ENCODE measurements at regions not wholly inside any gene's neighbourhood (a gene's known extent, or its start where the extent isn't known, plus 50 kb on each side); places are given as distances from the start of the nearest gene placed in this dataset.
"Not testable (repeated sequence)": the region's sequence is repeated elsewhere in the genome, so short reads cannot be mapped to it uniquely, and the experiment has no call there.

DNA sequence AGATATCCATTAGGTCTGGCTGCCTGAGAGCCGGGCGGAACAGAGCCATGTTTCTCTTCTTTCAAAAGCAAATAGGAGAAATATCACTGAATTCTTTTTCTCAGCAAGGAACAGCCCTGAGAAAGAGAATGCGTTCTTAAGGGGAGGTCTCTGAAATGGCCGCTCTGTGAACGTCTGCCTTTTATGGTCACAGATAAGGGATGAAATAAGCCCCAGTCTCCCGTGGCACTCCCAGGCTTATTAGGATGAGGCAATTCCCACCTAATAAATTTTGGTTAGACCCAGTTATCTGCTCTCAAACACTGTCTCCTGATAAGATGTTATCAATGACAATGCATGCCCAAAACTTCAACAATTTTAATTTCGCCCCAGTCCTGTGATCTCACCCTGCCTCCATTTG lies 133.4 kb upstream of the KCNJ18 start:
- DNase-seq, result not testable (repeated sequence)

DNA sequence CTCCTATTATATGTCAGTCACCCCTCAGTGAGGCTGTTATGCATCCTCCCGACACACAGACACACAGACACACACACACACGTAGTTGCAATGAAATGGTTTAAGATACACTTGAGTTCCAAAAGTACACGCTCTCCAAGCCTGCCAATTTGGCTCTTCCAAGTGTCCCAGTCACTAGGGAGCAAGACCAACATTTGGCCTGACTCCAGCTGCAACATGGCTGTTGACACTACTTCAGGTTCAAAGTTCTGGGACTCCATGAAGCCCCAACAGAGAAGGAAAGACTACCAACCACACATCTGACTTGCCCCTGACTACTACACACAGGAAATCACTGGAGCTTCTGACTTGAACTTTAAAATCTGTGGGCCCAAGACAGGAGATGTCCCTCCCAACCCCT lies 128.1 kb upstream of the KCNJ18 start:
- DNase-seq, result no peak

DNA sequence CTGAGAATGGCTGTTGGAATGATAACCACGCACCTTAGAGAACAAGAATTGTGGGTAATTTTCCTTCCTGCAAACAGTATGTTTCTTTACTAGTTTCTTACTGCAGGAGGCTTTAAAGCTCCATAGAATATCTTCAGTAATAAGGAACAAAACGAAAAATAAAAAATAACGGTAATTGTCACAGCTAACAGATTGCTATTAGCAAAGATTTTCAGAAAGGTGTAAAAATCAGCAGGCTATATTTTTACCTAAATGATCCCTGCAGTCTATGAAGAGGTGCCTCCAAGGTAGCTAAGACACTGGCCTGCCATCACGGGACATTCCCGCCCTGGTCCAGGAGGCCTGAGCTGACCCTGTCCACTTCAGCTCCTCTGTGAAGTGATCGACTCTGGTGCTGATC lies 127.6 kb upstream of the KCNJ18 start:
- DNase-seq, result not testable (repeated sequence)

DNA sequence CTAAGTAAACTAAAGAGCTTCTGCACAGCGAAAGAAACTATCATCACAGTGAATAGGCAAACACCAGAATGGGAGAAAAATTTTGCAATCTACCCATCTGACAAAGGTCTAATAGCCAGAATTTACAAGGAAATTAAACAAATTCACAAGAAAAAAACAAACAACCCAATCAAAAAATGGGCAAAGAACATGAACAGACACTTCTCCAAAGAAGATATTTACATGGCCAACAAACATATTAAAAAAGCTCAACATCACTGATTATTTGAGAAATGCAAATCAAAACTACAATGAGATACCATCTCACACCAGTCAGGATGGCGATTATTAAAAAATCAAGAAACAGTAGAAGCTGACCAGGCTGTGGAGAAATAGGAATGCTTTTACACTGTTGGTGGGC lies 121.9 kb upstream of the KCNJ18 start:
- not testable (repeated sequence) for DNase-seq

DNA sequence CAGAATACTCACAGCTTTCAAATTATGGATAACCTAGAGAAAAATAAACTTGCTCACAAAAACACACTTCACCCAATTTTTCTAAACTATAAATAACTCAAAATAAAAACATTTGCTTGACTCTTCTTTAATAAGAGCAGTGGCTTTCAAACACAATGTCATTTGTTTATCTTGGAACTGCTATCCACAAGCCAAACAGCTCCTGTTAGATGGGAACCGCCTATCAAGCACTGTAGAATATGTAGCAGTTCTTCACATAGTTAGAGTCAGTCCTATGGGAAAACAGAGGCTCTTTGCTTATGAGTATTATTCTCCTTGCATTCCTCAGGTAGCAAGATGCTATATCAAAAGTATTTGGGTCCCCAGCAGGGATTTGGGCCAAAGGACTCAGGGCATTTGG lies 120.2 kb upstream of the KCNJ18 start:
- DNase-seq, result not testable (repeated sequence)

DNA sequence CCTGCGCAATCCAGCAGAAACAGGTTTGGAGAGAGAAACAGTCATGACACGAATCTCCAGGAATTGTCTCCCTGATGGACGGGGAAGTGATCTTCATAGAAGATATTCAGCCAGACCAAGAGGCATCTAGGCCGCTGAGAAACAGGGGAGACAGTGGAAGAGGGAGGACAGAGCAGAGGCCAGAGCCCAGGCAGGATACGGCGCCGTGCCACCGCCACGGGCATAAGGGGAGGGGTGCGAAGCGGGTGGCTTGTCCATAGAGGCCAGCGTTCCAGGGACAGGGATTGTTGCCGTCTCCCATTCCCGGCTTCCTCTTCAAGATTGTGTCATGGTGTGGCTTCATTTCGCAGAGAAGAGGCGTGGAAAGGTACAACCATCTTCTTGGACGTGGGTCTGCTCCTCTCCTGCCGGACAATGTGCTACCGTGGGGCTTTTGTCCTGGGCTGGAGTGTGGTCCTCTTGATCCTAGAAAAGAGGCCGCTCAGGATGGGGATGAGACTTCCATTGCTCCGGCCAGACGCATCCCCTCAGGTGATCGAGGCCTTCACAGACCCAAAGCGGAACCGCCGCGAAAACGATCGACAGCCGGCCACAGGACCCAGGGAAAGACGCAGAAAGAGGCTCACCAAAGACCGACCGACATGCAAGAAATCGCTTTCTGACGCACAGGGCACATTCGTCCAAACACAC lies 118.9 kb upstream of the KCNJ18 start:
- not testable (repeated sequence) for DNase-seq

DNA sequence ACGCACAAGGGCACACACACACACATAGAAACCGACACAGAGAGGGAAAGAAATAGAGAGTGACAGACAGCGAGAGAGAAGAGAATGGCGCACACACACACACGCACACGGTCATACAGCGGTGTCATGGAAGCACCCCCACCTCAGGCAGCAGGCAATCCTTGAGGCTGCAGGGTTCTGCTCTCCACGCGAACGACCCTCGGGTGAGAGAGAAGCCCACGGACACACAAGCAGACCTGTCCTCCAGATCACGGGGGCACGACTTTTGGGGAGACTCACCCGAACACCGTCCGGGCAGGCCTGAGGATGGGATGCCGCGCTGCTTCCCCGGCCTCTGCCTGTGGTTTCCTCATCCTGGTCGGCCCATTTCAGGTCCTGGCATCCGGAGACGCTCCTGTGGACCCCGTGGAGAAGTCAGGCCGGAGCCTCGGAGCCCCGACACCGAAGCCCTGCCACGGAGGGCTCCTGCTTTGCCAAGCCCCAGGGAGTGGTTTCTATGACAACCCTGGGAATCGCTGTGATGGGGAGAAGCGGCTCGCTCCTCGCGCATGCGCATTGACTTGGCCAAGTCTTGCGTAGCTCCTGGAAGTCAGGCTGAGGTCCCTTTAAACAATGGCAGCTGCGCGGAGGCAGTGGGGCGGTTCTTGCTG lies 118.2 kb upstream of the KCNJ18 start:
- DNase-seq, result peak; percentile 54

DNA sequence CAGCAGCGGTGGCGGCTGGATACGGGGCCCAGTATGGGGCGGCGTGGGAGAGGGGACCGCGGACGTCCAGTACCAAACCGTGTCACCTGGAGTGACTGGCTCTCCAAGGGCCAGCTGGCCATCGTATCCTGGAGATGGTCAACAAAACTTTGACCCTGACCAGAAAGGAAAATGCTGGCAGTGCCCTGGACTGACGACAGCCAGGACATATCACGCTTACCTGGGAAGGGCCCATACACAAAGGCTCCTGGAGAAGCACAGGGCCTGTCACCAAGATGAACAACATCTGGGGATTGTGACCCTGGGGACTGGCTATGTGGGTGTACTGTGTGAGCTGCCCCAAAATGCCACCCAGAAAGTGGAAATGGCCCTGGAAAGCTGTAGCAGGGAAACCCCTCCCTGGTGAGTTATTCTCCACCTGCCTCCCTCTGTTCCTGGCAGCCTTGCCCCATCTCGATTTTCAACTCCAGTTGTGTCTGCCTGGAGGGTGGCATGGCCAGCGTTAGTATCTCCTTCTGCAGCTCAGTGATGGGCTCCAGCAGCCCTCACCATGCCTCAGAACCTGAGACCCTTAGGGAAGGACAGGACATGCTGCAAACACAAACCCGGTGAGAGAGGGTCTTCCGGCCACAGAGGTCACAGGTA lies 117.6 kb upstream of the KCNJ18 start:
- not testable (repeated sequence) for DNase-seq

DNA sequence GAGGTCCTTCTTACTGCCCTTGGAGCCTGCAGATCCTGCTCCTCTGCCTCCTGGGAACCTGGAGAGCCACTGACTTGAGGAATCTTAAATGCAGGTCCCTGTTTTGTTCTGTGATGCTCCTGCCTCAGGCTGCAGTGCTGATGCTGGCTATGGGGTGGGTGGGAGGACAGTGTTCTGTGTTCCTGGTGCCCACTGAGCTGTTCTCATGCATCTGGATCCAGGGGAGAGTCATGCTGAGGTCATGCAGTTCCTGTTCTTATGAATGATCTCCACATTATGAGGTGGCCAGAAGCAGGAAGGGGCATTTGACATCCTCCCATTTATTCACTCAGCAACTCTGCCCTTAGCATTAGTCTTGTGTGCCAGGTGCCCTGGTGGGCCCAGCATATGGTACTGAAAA lies 113.5 kb upstream of the KCNJ18 start:
- not testable (repeated sequence) for DNase-seq

DNA sequence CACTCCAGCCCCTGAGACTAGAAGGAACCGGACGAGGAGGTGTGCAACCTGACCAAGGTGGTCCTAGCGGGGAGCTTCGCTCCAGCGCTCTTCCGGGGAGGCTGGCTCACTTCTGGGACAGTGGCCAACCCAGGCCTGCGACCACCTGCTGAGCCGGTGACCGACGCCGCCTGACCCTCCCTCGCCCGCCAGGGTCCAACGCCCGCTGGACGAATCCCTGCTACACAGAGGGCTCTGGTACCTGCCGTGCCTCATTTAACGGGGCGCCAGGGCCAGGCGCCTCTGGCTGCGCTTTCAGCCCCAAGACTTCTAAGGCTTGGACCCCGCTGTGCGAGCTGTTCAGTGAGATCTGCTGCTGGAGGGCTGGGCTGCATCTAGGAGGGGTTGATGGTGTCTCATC lies 99.5 kb upstream of the KCNJ18 start:
- DNase-seq, result no peak

DNA sequence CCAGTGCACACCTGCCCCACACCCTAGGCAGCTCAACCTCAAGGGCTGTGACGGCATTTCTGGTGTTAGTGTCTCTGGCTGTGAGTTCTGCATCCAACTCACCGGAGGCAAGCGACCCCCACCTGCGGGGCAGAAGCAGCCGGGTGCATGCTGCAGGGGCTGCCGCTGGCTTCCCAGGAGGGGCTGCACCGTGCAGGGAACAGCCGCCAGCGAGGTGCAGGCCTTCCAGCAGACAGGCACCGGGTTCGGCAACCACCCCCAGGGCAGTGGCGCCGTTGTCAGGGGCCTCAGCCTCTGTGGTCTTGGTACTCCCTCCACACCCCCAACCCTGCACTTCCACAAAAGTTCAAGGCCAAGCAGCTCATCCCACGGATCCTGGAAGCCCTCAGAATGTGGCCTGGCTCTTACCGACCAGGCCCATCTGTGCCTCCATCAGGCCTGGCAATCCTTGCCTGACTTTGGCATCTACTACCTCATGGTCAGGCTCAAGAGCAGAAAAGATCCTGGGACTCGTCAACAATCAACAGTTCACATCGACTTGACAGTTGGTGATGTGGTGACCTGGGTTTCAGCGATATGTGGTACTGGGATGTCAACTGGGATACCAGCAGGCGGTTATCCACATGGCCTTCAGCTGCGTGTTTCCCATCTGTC lies 98.7 kb upstream of the KCNJ18 start:
- not testable (repeated sequence) for DNase-seq

DNA sequence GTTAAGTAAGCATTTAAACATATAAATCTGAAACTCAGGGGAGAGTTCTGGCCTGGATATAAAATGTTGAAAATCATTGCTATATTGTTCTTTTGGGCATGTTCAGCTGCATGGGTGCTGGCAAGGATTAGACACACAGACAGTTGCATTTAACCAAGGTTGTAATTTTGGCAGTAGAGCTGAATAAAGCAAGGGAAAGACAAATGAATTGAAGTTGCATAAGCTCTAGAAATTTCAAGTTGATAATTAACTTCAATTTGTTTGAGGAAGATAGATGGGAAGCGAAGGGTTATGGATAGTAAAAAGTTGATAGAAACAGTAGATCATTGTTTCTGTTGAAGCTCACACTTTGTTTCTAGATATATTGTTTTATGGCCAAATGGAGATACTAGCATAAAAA lies 97.2 kb upstream of the KCNJ18 start:
- DNase-seq, result no peak

DNA sequence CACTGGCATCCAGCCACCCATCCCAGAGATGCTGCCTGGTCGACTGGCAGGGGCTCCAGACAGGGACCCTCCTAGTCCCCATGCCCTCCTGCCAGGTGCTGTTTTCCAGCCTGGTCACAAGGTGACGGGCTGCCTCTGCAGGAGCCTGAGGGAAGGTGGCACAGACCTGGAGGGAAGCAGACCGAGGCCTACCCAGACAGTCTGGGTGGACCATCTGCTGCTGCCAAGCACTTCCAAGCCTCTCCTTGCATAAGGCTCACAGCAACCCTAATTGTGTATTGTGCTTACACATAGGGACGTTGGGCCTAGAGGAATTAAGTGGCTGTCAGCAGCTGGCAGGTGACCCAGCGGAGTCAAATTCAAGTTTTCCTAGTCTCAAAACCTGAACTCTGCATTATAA lies 90.1 kb upstream of the KCNJ18 start:
- DNase-seq, result no peak

DNA sequence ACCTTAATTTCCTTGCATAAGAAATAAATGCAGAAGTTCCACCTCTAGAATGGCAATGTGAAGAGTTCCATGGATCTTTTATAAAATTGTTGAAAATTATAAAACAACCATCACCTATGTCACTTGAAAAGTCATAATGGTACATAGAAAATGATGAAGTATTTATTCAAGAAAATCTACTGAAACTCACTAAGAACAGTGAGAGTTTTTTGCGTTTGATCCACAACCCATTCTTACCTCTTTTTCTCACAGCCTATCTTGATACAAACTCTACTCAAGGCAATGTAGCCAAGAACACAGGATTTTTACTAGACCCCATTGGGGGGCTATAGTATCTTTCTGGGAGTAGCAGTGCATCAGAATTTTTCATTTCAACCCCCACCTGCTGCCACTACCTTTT lies 89.0 kb upstream of the KCNJ18 start:
- DNase-seq, result not testable (repeated sequence)

DNA sequence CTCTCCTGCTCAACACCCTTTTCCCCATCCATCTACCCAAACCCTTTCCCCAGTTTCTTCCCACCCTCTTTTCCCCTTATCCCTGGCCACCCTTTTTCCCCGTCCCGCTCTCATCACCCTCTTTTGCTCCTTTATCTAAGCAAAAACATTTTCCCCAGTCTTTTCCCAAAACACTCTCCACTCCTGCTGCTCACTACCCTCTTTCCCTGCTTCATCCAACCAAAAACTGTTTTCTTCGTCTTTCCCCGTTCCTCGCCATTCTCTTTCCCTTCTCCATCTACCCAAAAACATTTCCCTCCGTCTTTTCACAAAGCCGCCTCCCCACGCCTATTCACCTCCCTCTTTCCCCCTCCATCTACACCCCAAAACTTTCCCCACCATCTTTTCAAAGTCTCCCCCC lies 80.9 kb upstream of the KCNJ18 start:
- not testable (repeated sequence) for DNase-seq

DNA sequence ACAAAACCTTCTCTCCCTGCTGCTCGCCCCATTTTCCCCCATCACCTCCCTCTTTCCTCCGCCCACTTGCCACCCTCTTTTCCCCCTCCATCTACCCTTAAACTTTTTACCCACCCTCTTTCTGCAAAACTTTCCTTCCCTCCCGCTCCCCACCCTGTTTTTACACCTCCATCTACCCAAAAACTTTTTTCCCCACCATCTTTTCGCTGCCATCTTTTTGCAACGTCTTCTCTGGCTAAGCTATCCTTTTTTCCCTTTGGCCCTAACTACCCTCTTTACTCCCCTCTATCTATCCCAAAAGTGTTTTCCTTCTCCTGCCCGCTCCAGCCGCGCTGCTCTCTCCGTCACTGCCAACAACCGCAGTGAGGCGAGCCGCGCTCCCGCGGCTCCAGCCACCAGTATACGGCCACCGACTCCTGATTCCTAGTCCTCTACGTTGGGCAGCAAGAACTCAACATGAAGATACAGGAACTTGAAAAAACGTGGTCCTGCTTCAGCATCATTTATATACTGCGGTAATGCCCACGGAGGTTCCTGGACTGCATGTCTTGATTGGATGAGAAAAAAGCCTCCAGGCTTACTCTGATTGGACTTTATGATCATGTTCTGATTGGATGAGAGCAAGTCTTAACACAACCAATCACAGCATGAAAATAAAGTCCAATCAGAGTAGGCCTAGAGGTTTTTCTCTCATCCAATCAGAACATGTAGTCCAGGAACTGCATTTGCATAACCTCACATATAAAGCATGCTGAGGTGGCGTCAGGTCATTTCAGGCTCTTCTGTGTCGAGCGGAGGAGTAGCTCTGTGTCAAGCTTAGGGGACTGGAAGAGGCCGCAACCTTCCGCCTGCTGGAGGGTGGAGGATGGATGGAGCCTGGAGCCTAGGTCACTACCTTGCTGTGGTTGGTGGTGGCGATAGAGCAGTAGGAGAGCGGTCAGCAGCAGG lies 79.9 kb upstream of the KCNJ18 start:
- not testable (repeated sequence) for DNase-seq

DNA sequence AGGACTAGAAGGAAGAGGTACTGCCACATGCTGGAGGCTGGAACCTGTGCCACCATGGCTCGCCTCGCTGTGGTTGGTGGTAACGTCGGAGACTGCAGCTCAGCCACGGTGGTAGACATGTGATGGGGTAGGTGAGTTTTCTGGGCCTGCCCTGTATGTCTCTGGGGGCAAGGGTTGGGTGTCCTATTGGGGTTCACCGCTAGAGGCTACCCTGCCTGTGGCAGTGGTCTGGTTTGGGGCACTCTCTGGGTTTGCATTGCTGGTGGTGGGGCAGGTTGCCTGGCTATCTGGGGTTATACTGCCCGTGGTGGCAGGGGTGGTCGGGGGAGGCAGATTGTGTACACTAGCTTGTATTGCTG lies 79.3 kb upstream of the KCNJ18 start:
- DNase-seq, result no peak

DNA sequence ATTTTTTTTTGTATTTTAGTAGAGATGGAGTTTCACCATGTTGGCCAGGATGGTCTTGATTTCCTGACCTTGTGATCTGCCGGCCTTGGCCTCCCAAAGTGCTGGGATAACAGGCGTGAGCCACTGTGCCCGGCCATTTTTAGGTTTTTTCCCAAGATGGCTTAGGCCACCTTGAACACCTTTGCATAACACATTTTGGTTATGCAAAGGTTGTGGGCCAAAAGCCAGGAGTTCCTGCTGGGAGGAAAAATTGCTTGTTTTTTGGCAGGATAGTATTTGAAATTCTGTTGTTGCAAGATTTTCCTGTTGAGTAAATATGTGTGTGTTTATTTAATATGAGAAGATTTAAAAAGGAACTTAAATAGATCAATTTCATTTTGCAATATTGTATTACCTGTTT lies 65.3 kb upstream of the KCNJ18 start:
- DNase-seq, result not testable (repeated sequence)

All from CD4-positive, alpha-beta T cell treated with Interleukin-17A for 1 hour (primary cell).